H1 (cell line): ENCODE measurements at regions not wholly inside any gene's neighbourhood (a gene's known extent, or its start where the extent isn't known, plus 50 kb on each side); places are given as distances from the start of the nearest gene placed in this dataset.

Experiments
- ATF2 ChIP-seq: IDR thresholded peaks from 2 replicates; pipeline ENCODE4 v1.6.1; 2012; ENCODE audit warnings: low read length, inconsistent platforms
- HDAC2 ChIP-seq, 2 experiments: fragments of 300-600 bp in 1 of 2; sonication (generic) in 1 of 2; IDR thresholded peaks; 2 replicates each; pipeline ENCODE4 v1.6.1; 2011 to 2012; ENCODE audit warnings: low read depth in 2 of 2, low read length in 2 of 2, mild to moderate bottlenecking in 2 of 2, moderate library complexity in 2 of 2, borderline replicate concordance in 1 of 2, inconsistent platforms in 1 of 2

- TF ChIP-seq HDAC2 (IDR thresholded peaks at IDR 0.05; ENCODE audit: borderline replicate concordance in 1 of 2, low read depth in 2 of 2, low read length in 2 of 2) (no peak), ATF2 (no peak)
Observed at GRCh38 chr2:213225866-213226265, 58.4 kb upstream of the SPAG16 start (continued).
